ENCODE measurements at regions not wholly inside any gene's neighbourhood (a gene's known extent, or its start where the extent isn't known, plus 50 kb on each side); places are given as distances from the start of the nearest gene placed in this dataset.

GRCh38 chr4:159542296-159542695 is 439.4 kb downstream of the RAPGEF2 start:
- H3K4me3 ChIP-seq, result no peak overlapping the region
- no peak for DNase-seq (ENCODE audit: low read depth in 1 of 2, low spot score in 1 of 2)
- no peaks in the 10 kb centered on the region for H3K9me3 ChIP-seq
- no peak for ATAC-seq
- no peaks in the 10 kb centered on the region for H3K4me1 ChIP-seq
- ChIA-PET POLR2A (no interaction called here), CTCF (no interaction called here)
- no peak overlapping the region for H3K4me2 ChIP-seq
- TF ChIP-seq ZSCAN20 (CRISPR knock-in tag; IDR thresholded peaks at IDR 0.05), result no peak
- TF ChIP-seq CEBPB (IDR thresholded peaks at IDR 0.05), result no peak
- no peak for TF ChIP-seq GATA3 (IDR thresholded peaks at IDR 0.05; ENCODE audit: borderline replicate concordance)
- WGBS (ENCODE audit: missing lambda C conversion rate), result 0% methylated on average over 1 of the region's 1 CpG
- no peak for FAIRE-seq
- H3K27ac ChIP-seq, result no peak overlapping the region

GRCh38 chr4:159543831-159544230 is 441.0 kb downstream of the RAPGEF2 start:
- 20% methylated on average over 5 of the region's 5 CpGs for WGBS (ENCODE audit: missing lambda C conversion rate)
- TF ChIP-seq ZFP36 (IDR thresholded peaks at IDR 0.05; ENCODE audit: borderline replicate concordance, partially characterized antibody) (no peak), MAX (IDR thresholded peaks at IDR 0.05) (no peak), HOXB13 (CRISPR knock-in tag; IDR thresholded peaks at IDR 0.05; ENCODE audit: low read depth) (no peak), NFE2L2 (conservative IDR thresholded peaks at IDR 0.05; ENCODE audit: low read length) (no peak), KDM5A (IDR thresholded peaks at IDR 0.05) (no peak), FOSL2 (IDR thresholded peaks at IDR 0.05) (no peak), FOSL2 (CRISPR knock-in tag; IDR thresholded peaks at IDR 0.05) (no peak), BHLHE40 (IDR thresholded peaks at IDR 0.05; ENCODE audit: low read depth, low read length) (no peak), ATOH8 (CRISPR knock-in tag; IDR thresholded peaks at IDR 0.05; ENCODE audit: low read depth) (no peak), JUN (IDR thresholded peaks at IDR 0.05) (no peak), HMGXB4 (CRISPR knock-in tag; IDR thresholded peaks at IDR 0.05; ENCODE audit: borderline replicate concordance) (no peak), GATA3 (IDR thresholded peaks at IDR 0.05; ENCODE audit: borderline replicate concordance) (no peak), ESRRA (IDR thresholded peaks at IDR 0.05; ENCODE audit: borderline replicate concordance, low read length) (no peak), ELK1 (IDR thresholded peaks at IDR 0.05; ENCODE audit: low read depth, low read length) (no peak), NPAS2 (CRISPR knock-in tag; IDR thresholded peaks at IDR 0.05; ENCODE audit: borderline replicate concordance) (no peak), CBX8 (IDR thresholded peaks at IDR 0.05) (no peak), ZC3H11A (IDR thresholded peaks at IDR 0.05) (no peak), PBX3 (IDR thresholded peaks at IDR 0.05) (no peak), MAFK (IDR thresholded peaks at IDR 0.05; ENCODE audit: partially characterized antibody) (no peak)
- DNase-seq (ENCODE audit: low read depth in 1 of 2, low spot score in 1 of 2) (no peak), FAIRE-seq (no peak), ATAC-seq (no peak)
- POLR2A ChIA-PET, result no interaction called here
- Histone ChIP-seq H3K4me2 (no peak overlapping the region), H3K9me3 (no peaks in the 10 kb centered on the region), H3K4me1 (no peaks in the 10 kb centered on the region), H3K27ac (no peak overlapping the region), H3K4me3 (no peak overlapping the region)
- CTCF ChIA-PET, result no interaction called here

GRCh38 chr4:159545556-159545955 is 442.7 kb downstream of the RAPGEF2 start:
- Histone ChIP-seq H3K27ac (no peak overlapping the region), H3K9me3 (no peaks in the 10 kb centered on the region), H3K4me2 (no peak overlapping the region), H3K4me3 (no peak overlapping the region), H3K4me1 (no peaks in the 10 kb centered on the region)
- no peak for DNase-seq (ENCODE audit: low read depth in 1 of 2, low spot score in 1 of 2)
- POLR2A ChIA-PET, result no interaction called here
- CTCF ChIA-PET, result no interaction called here
- ATAC-seq, result no peak
- no peak for FAIRE-seq
- 25% methylated on average over 2 of the region's 2 CpGs for WGBS (ENCODE audit: missing lambda C conversion rate)
- no peak for TF ChIP-seq NFE2L2 (conservative IDR thresholded peaks at IDR 0.05; ENCODE audit: low read length)
- TF ChIP-seq ELK1 (IDR thresholded peaks at IDR 0.05; ENCODE audit: low read depth, low read length), result no peak
- no peak for TF ChIP-seq MAZ (IDR thresholded peaks at IDR 0.05; ENCODE audit: borderline replicate concordance, low read depth, low read length)
- TF ChIP-seq MAX (IDR thresholded peaks at IDR 0.05), result no peak
- TF ChIP-seq EP300 (IDR thresholded peaks at IDR 0.05), result no peak
- no peak for TF ChIP-seq BCL3 (IDR thresholded peaks at IDR 0.05)
- TF ChIP-seq EHF (CRISPR knock-in tag; IDR thresholded peaks at IDR 0.05), result no peak
- TF ChIP-seq EHMT2 (IDR thresholded peaks at IDR 0.05; ENCODE audit: low read depth), result no peak
- TF ChIP-seq ZFP36 (IDR thresholded peaks at IDR 0.05; ENCODE audit: borderline replicate concordance, partially characterized antibody), result no peak
- TF ChIP-seq ZSCAN20 (CRISPR knock-in tag; IDR thresholded peaks at IDR 0.05), result no peak
- TF ChIP-seq CBX2 (IDR thresholded peaks at IDR 0.05; ENCODE audit: borderline replicate concordance, low read depth), result no peak
- TF ChIP-seq CEBPB (IDR thresholded peaks at IDR 0.05), result no peak
- TF ChIP-seq ZNF302 (CRISPR knock-in tag; IDR thresholded peaks at IDR 0.05), result no peak
